Naive thymus-derived CD4-positive, alpha-beta T cell (primary cell): ENCODE measurements at regions not wholly inside any gene's neighbourhood (a gene's known extent, or its start where the extent isn't known, plus 50 kb on each side); places are given as distances from the start of the nearest gene placed in this dataset.

ENCODE experiments used
- ATAC-seq: fragments of 150-1000 bp; cut with Tn5 transposase; 2 replicates; pipeline ENCODE4 v1.10.0; 2021; ENCODE audit warnings: mild to moderate bottlenecking, moderate library complexity
- CTCF ChIA-PET: fragments of 350-600 bp; sonication (Branson Sonifier 250); formaldehyde crosslinking; loops from one replicate; lab custom pipeline; 2021; ENCODE audit warnings: antibody characterized with exemption; lab: Charles Lee
- POLR2A ChIA-PET: fragments of 350-600 bp; sonication (Branson Sonifier 250); formaldehyde crosslinking; loops from one replicate; lab custom pipeline; 2021; ENCODE audit warnings: antibody characterized with exemption, inconsistent platforms; lab: Charles Lee
- DNase-seq, 9 donors: peaks; one replicate each; pipeline versions ENCODE4 v3.0.0 to v3.0.0-alpha.2; 2020 to 2022; ENCODE audit warnings: mixed read lengths in 1 of 9
- H3K27ac ChIP-seq: one replicate; pipeline ENCODE4 v1.7.0; 2013; ENCODE audit warnings: mild to moderate bottlenecking, low read depth, low read length, moderate library complexity
- H3K27me3 ChIP-seq, 2 donors: one replicate each; pipeline ENCODE4 v1.7.0; 2013; ENCODE audit warnings: low read length in 2 of 2, mild to moderate bottlenecking in 2 of 2, moderate library complexity in 2 of 2; ENCODE audit not compliant: control insufficient read depth in 2 of 2, insufficient read depth in 2 of 2
- H3K36me3 ChIP-seq, 3 experiments: 1 replicate in 2 of 3; 2 replicates in 1 of 3; pipeline ENCODE4 v1.7.0; 2013; ENCODE audit warnings: low read length in 3 of 3, mild to moderate bottlenecking in 3 of 3, moderate library complexity in 1 of 3; ENCODE audit not compliant: insufficient read depth in 3 of 3, control insufficient read depth in 2 of 3
- H3K4me1 ChIP-seq, 2 donors: one replicate each; pipeline ENCODE4 v1.7.0; 2013; ENCODE audit warnings: low read length in 2 of 2, mild to moderate bottlenecking in 2 of 2, moderate library complexity in 1 of 2; ENCODE audit not compliant: control insufficient read depth in 2 of 2, insufficient read depth in 2 of 2
- H3K4me3 ChIP-seq: 2 replicates; pipeline ENCODE4 v1.7.0; 2013; ENCODE audit warnings: mild to moderate bottlenecking, low read length
- H3K9me3 ChIP-seq, 3 experiments: 1 replicate in 2 of 3; 2 replicates in 1 of 3; pipeline ENCODE4 v1.7.0; 2013; ENCODE audit warnings: low read length in 3 of 3; ENCODE audit not compliant: control insufficient read depth in 2 of 3
- H3K27ac Mint-ChIP-seq, 9 donors: one replicate each; pipeline ENCODE4 v1.8.0; 2020 to 2022; ENCODE audit warnings: mixed read lengths in 9 of 9, mild to moderate bottlenecking in 8 of 9, moderate library complexity in 5 of 9, inconsistent platforms in 2 of 9
- H3K27me3 Mint-ChIP-seq, 5 donors: one replicate each; pipeline ENCODE4 v1.8.0; 2021 to 2022; ENCODE audit warnings: mixed read lengths in 5 of 5, mild to moderate bottlenecking in 1 of 5
- H3K36me3 Mint-ChIP-seq, 5 donors: one replicate each; pipeline ENCODE4 v1.8.0; 2020 to 2022; ENCODE audit warnings: mixed read lengths in 5 of 5, mild to moderate bottlenecking in 3 of 5, inconsistent platforms in 1 of 5
- H3K4me1 Mint-ChIP-seq, 7 donors: one replicate each; pipeline ENCODE4 v1.8.0; 2020 to 2022; ENCODE audit warnings: mixed read lengths in 7 of 7, mild to moderate bottlenecking in 3 of 7, inconsistent platforms in 1 of 7
- H3K4me3 Mint-ChIP-seq, 10 donors: one replicate each; pipeline ENCODE4 v1.8.0; 2020 to 2022; ENCODE audit warnings: mild to moderate bottlenecking in 10 of 10, mixed read lengths in 10 of 10, moderate library complexity in 6 of 10, inconsistent platforms in 2 of 10
- H3K9me3 Mint-ChIP-seq, 11 donors: one replicate each; pipeline ENCODE4 v1.8.0; 2020 to 2022; ENCODE audit warnings: mixed read lengths in 11 of 11, mild to moderate bottlenecking in 4 of 11, inconsistent platforms in 1 of 11, moderate library complexity in 1 of 11
- intact Hi-C, 2 donors: fragments of 100-400 bp; cut with micrococcal nuclease; formaldehyde crosslinking; loops; one replicate each; pipeline ENCODE4 v1.15.1; 2023

- CTCF ChIA-PET, result no interaction called here
- POLR2A ChIA-PET, result no interaction called here
- no peak for ATAC-seq
Measured at GRCh38 chr6:105836889-105837288, 249.2 kb upstream of the PRDM1 start.

GRCh38 chr6:105836379-105836778, 249.8 kb upstream of the PRDM1 start:
- H3K36me3 Mint-ChIP-seq, result peaks cover 0 to 13% (median 0%) of the 10 kb centered on the region in 5 donors
- H3K27me3 Mint-ChIP-seq, result peaks cover 0 to 3% (median 0%) of the 10 kb centered on the region in 5 donors
- H3K27ac Mint-ChIP-seq, result no peak overlapping the region
- ATAC-seq (no peak), DNase-seq (no peak)
- H3K27ac ChIP-seq, result no peak overlapping the region
- no peaks in the 10 kb centered on the region for H3K4me1 ChIP-seq
- no peak overlapping the region for H3K4me3 ChIP-seq
- H3K4me3 Mint-ChIP-seq, result no peak overlapping the region
- POLR2A ChIA-PET, result interaction anchor here (0.6 kb wide), 1 partner anchor 201 kb away, joined by 3 read pairs; no protein-coding TSS in a partner anchor
- no peaks in the 10 kb centered on the region for H3K36me3 ChIP-seq
- H3K9me3 Mint-ChIP-seq, result peaks cover 0 to 9% (median 0%) of the 10 kb centered on the region in 11 donors
- CTCF ChIA-PET, result no interaction called here
- peaks cover 0 to 22% (median 4%) of the 10 kb centered on the region in 7 donors for H3K4me1 Mint-ChIP-seq
- H3K9me3 ChIP-seq, result no peaks in the 10 kb centered on the region
- intact Hi-C loops, result no loop called here
- H3K27me3 ChIP-seq, result no peaks in the 10 kb centered on the region

More at GRCh38 chr6:105836889-105837288, 249.2 kb upstream of the PRDM1 start:
- peaks cover 0 to 9% (median 0%) of the 10 kb centered on the region in 11 donors for H3K9me3 Mint-ChIP-seq
- H3K4me1 ChIP-seq, result no peaks in the 10 kb centered on the region
- no peaks in the 10 kb centered on the region for H3K36me3 ChIP-seq
- H3K27ac Mint-ChIP-seq, result no peak overlapping the region
- no peak overlapping the region for H3K27ac ChIP-seq
- H3K36me3 Mint-ChIP-seq, result peaks cover 0 to 15% (median 0%) of the 10 kb centered on the region in 5 donors
- peaks cover 0 to 3% (median 0%) of the 10 kb centered on the region in 5 donors for H3K27me3 Mint-ChIP-seq
- peaks cover 0 to 22% (median 4%) of the 10 kb centered on the region in 7 donors for H3K4me1 Mint-ChIP-seq
- no peak for DNase-seq
- H3K4me3 ChIP-seq, result no peak overlapping the region
- intact Hi-C loops, result no loop called here
- no peaks in the 10 kb centered on the region for H3K27me3 ChIP-seq
- H3K9me3 ChIP-seq, result no peaks in the 10 kb centered on the region
- no peak overlapping the region for H3K4me3 Mint-ChIP-seq

- Mint-ChIP-seq H3K27ac (no peak overlapping the region), H3K4me3 (no peak overlapping the region), H3K36me3 (peaks cover 0 to 13% (median 0%) of the 10 kb centered on the region in 5 donors), H3K4me1 (peaks cover 0 to 22% (median 4%) of the 10 kb centered on the region in 7 donors), H3K27me3 (peaks cover 0 to 3% (median 0%) of the 10 kb centered on the region in 5 donors), H3K9me3 (peaks cover 0 to 9% (median 0%) of the 10 kb centered on the region in 11 donors)
- ATAC-seq (peak; percentile 31), DNase-seq (peak in 1 of 9 donors; percentile 5)
- POLR2A ChIA-PET, result interaction anchor here (1.7 kb wide), 1 partner anchor 8 kb away, joined by 4 read pairs; no protein-coding TSS in a partner anchor
- CTCF ChIA-PET, result no interaction called here
- Histone ChIP-seq H3K4me1 (no peaks in the 10 kb centered on the region), H3K27ac (no peak overlapping the region), H3K36me3 (no peaks in the 10 kb centered on the region), H3K4me3 (no peak overlapping the region), H3K27me3 (no peaks in the 10 kb centered on the region), H3K9me3 (no peaks in the 10 kb centered on the region)
- intact Hi-C loops, result no loop called here
Measured at GRCh38 chr6:105835373-105835772, 250.8 kb upstream of the PRDM1 start.

GRCh38 chr6:105833959-105834947, 251.9 kb upstream of the PRDM1 start:
- peaks cover 0 to 18% (median 4%) of the 10 kb centered on the region in 7 donors for H3K4me1 Mint-ChIP-seq
- Histone ChIP-seq H3K4me3 (no peak overlapping the region), H3K4me1 (no peaks in the 10 kb centered on the region), H3K9me3 (no peaks in the 10 kb centered on the region), H3K36me3 (no peaks in the 10 kb centered on the region), H3K27me3 (no peaks in the 10 kb centered on the region), H3K27ac (no peak overlapping the region)
- H3K36me3 Mint-ChIP-seq, result peaks cover 0 to 14% (median 0%) of the 10 kb centered on the region in 5 donors
- H3K4me3 Mint-ChIP-seq, result no peak overlapping the region
- DNase-seq, result no peak
- ChIA-PET POLR2A (interaction anchor here (1.7 kb wide), 1 partner anchor 9 kb away, joined by 4 read pairs; no protein-coding TSS in a partner anchor), CTCF (interaction anchor here (0.7 kb wide), 1 partner anchor 31 kb away, joined by 3 read pairs; no protein-coding TSS in a partner anchor)
- H3K27ac Mint-ChIP-seq, result no peak overlapping the region
- H3K27me3 Mint-ChIP-seq, result peaks cover 0 to 5% (median 0%) of the 10 kb centered on the region in 5 donors
- ATAC-seq, result no peak
- H3K9me3 Mint-ChIP-seq, result peaks cover 0 to 9% (median 0%) of the 10 kb centered on the region in 11 donors
- intact Hi-C loops, result no loop called here

- Histone ChIP-seq H3K9me3 (no peaks in the 10 kb centered on the region), H3K27me3 (no peaks in the 10 kb centered on the region), H3K36me3 (no peaks in the 10 kb centered on the region), H3K4me1 (no peaks in the 10 kb centered on the region), H3K27ac (no peak overlapping the region), H3K4me3 (no peak overlapping the region)
- DNase-seq, result no peak
- H3K27ac Mint-ChIP-seq, result no peak overlapping the region
- peaks cover 0 to 5% (median 0%) of the 10 kb centered on the region in 5 donors for H3K27me3 Mint-ChIP-seq
- no peak overlapping the region for H3K4me3 Mint-ChIP-seq
- peaks cover 0 to 16% (median 0%) of the 10 kb centered on the region in 11 donors for H3K9me3 Mint-ChIP-seq
- peaks cover 0 to 14% (median 4%) of the 10 kb centered on the region in 7 donors for H3K4me1 Mint-ChIP-seq
- ATAC-seq, result peak; percentile 63
- H3K36me3 Mint-ChIP-seq, result peaks cover 0 to 18% (median 0%) of the 10 kb centered on the region in 5 donors
- intact Hi-C loops, result no loop called here
- ChIA-PET POLR2A (no interaction called here), CTCF (no interaction called here)
Measured at GRCh38 chr6:105832313-105832761, 253.8 kb upstream of the PRDM1 start.

GRCh38 chr6:105831311-105832097, 254.6 kb upstream of the PRDM1 start:
- H3K36me3 Mint-ChIP-seq, result peaks cover 0 to 22% (median 0%) of the 10 kb centered on the region in 5 donors
- ChIA-PET POLR2A (no interaction called here), CTCF (no interaction called here)
- no peak for DNase-seq
- intact Hi-C loops, result no loop called here
- Histone ChIP-seq H3K9me3 (no peaks in the 10 kb centered on the region), H3K4me1 (no peaks in the 10 kb centered on the region), H3K36me3 (no peaks in the 10 kb centered on the region), H3K4me3 (no peak overlapping the region), H3K27ac (no peak overlapping the region), H3K27me3 (no peaks in the 10 kb centered on the region)
- peaks cover 0 to 14% (median 4%) of the 10 kb centered on the region in 7 donors for H3K4me1 Mint-ChIP-seq
- H3K4me3 Mint-ChIP-seq, result no peak overlapping the region
- no peak overlapping the region for H3K27ac Mint-ChIP-seq
- peaks cover 0 to 5% (median 0%) of the 10 kb centered on the region in 5 donors for H3K27me3 Mint-ChIP-seq
- no peak for ATAC-seq
- H3K9me3 Mint-ChIP-seq, result peaks cover 0 to 19% (median 0%) of the 10 kb centered on the region in 11 donors
